ENCODE measurements at regions not wholly inside any gene's neighbourhood (a gene's known extent, or its start where the extent isn't known, plus 50 kb on each side); places are given as distances from the start of the nearest gene placed in this dataset.

GRCh38 chrX:151859481-151859880 is 53.2 kb upstream of the MAGEA4 start:
- ATAC-seq = no peak
- Histone ChIP-seq H3K36me3 (no peaks in the 10 kb centered on the region), H3K4me1 (no peaks in the 10 kb centered on the region), H3K4me3 (no peak overlapping the region), H3K9me3 (no peaks in the 10 kb centered on the region), H3K27me3 (peaks cover 0 to 4% (median 0%) of the 10 kb centered on the region in 4 donors), H3K27ac (no peak overlapping the region)
- intact Hi-C loops (cut with DNase I) = no loop called here
- no peak for FAIRE-seq
- TF ChIP-seq, protein P1, sequence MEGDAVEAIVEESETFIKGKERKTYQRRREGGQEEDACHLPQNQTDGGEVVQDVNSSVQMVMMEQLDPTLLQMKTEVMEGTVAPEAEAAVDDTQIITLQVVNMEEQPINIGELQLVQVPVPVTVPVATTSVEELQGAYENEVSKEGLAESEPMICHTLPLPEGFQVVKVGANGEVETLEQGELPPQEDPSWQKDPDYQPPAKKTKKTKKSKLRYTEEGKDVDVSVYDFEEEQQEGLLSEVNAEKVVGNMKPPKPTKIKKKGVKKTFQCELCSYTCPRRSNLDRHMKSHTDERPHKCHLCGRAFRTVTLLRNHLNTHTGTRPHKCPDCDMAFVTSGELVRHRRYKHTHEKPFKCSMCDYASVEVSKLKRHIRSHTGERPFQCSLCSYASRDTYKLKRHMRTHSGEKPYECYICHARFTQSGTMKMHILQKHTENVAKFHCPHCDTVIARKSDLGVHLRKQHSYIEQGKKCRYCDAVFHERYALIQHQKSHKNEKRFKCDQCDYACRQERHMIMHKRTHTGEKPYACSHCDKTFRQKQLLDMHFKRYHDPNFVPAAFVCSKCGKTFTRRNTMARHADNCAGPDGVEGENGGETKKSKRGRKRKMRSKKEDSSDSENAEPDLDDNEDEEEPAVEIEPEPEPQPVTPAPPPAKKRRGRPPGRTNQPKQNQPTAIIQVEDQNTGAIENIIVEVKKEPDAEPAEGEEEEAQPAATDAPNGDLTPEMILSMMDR (IDR thresholded peaks at IDR 0.05) = no peak
- no peak for DNase-seq
- 55 to 76% methylated on average over 1 of the region's 1 CpG for WGBS, 2 donors

- no peak overlapping the region for H3K4me3 ChIP-seq
- WGBS, 2 donors = 83 to 89% methylated on average over 4 of the region's 4 CpGs
- FAIRE-seq (no peak), DNase-seq (no peak), ATAC-seq (no peak)
- H3K36me3 ChIP-seq = no peaks in the 10 kb centered on the region
- TF ChIP-seq, protein P1 (IDR thresholded peaks at IDR 0.05) = no peak
- no peaks in the 10 kb centered on the region for H3K4me1 ChIP-seq
- H3K27me3 ChIP-seq = peaks cover 0 to 4% (median 0%) of the 10 kb centered on the region in 4 donors
- intact Hi-C loops (cut with DNase I) = no loop called here
- no peak overlapping the region for H3K27ac ChIP-seq
- no peaks in the 10 kb centered on the region for H3K9me3 ChIP-seq
Observed at GRCh38 chrX:151860827-151861226, 51.9 kb upstream of the MAGEA4 start.

All from pancreas (tissue), 10 donors.